K562 (cell line): ENCODE measurements at regions not wholly inside any gene's neighbourhood (a gene's known extent, or its start where the extent isn't known, plus 50 kb on each side); places are given as distances from the start of the nearest gene placed in this dataset.

Experiments used
- ATAC-seq: fragments of 200-7000 bp; cut with Tn5 transposase; 3 replicates; pipeline ENCODE4 v1.9.1; 2020; ENCODE audit warnings: moderate library complexity
- BruUV-seq: library from RNA; stranded (reverse); fragments of 400-500 nt; replicated peaks from 2 replicates; lab custom pipeline; 2021; lab: Mats Ljungman, UMichigan
- CTCF ChIA-PET: fragments of 300-600 bp; formaldehyde crosslinking; extraction: SDS; loops from one replicate; lab custom pipeline; 2021; ENCODE audit warnings: low intra/inter-chr PET ratio; lab: Yijun Ruan, JAX
- POLR2A ChIA-PET: fragments of 300-600, 350-650 bp; sonication (Branson Sonifier 250); formaldehyde crosslinking; extraction: SDS; loops from one replicate; lab custom pipeline; 2021; ENCODE audit warnings: antibody characterized with exemption, inconsistent platforms; lab: Yijun Ruan, JAX
- DNase-seq, 4 experiments: peaks; one replicate each; pipeline versions ENCODE4 v3.0.0 to v3.0.0-alpha.2; 2011 to 2018; ENCODE audit warnings: low spot score in 3 of 4, mixed read lengths in 3 of 4; ENCODE audit errors: extremely low read depth in 1 of 4
- FAIRE-seq: peaks from 2 replicates; lab custom pipeline; 2011; peaks lifted over from hg19 to GRCh38; lab: Jason Lieb, UNC
- H2AFZ ChIP-seq: 2 replicates; pipeline ENCODE4 v1.6.0; 2011; ENCODE audit warnings: low read depth, low read length, control low read depth, inconsistent platforms
- H3K27ac ChIP-seq: fragments of 200-600 bp; 3 replicates; pipeline ENCODE4 v1.8.0; 2011; ENCODE audit warnings: low read depth, mild to moderate bottlenecking, control low read depth, inconsistent platforms, low read length, moderate library complexity, mixed read lengths; ENCODE audit errors: extremely low read depth
- H3K27me3 ChIP-seq, 2 experiments: fragments of 300-600 bp in 1 of 2; 2 replicates in 1 of 2; 3 replicates in 1 of 2; pipeline versions ENCODE4 v1.6.0 to v1.8.0; 2011; ENCODE audit warnings: inconsistent platforms in 2 of 2, low read length in 2 of 2, mild to moderate bottlenecking in 1 of 2, mixed read lengths in 1 of 2, moderate library complexity in 1 of 2; ENCODE audit not compliant: control insufficient read depth in 2 of 2, insufficient read depth in 2 of 2
- H3K36me3 ChIP-seq: fragments of 300-600 bp; 3 replicates; pipeline ENCODE4 v1.8.0; 2011; ENCODE audit warnings: mild to moderate bottlenecking, low read length, inconsistent platforms; ENCODE audit not compliant: control insufficient read depth, insufficient read depth
- H3K4me1 ChIP-seq, 2 experiments: fragments of 200-600 bp in 1 of 2; replicated peaks in 1 of 2; 2 replicates in 1 of 2; 3 replicates in 1 of 2; pipeline versions ENCODE4 v1.5.1 to v1.8.0; 2011; ENCODE audit warnings: inconsistent platforms in 2 of 2, low read length in 2 of 2, mild to moderate bottlenecking in 1 of 2, mixed read lengths in 1 of 2, moderate library complexity in 1 of 2; ENCODE audit not compliant: control insufficient read depth in 2 of 2, insufficient read depth in 2 of 2
- H3K4me2 ChIP-seq: 2 replicates; pipeline ENCODE4 v1.6.1; 2011; ENCODE audit warnings: low read length, control low read depth, inconsistent platforms, mixed read lengths; ENCODE audit not compliant: insufficient read depth
- H3K4me3 ChIP-seq: fragments of 200-600 bp; sonication (generic), shearing (Covaris generic); 2 replicates; pipeline ENCODE4 v1.5.1; 2016; ENCODE audit warnings: control low read depth, inconsistent platforms
- H3K79me2 ChIP-seq: fragments of 200-600 bp; 3 replicates; pipeline ENCODE4 v1.8.0; 2011; ENCODE audit warnings: low read length, inconsistent platforms; ENCODE audit not compliant: control insufficient read depth, insufficient read depth
- H3K9ac ChIP-seq, 2 experiments: 2 replicates each; pipeline versions ENCODE4 v1.6.0 to v1.6.1; 2011; ENCODE audit warnings: low read depth in 2 of 2, low read length in 2 of 2, control low read depth in 1 of 2, inconsistent platforms in 1 of 2, mild to moderate bottlenecking in 1 of 2, mixed read lengths in 1 of 2; ENCODE audit not compliant: insufficient read depth in 1 of 2
- H3K9me1 ChIP-seq: one replicate; pipeline ENCODE4 v1.6.0; 2011; ENCODE audit warnings: inconsistent platforms, mild to moderate bottlenecking, low read length, moderate library complexity; ENCODE audit not compliant: control insufficient read depth, insufficient read depth
- H3K9me3 ChIP-seq: replicated peaks from 2 replicates; pipeline ENCODE4 v1.5.1; 2011; ENCODE audit warnings: low read depth, low read length, inconsistent platforms; ENCODE audit not compliant: control insufficient read depth, insufficient read depth
- H4K20me1 ChIP-seq: replicated peaks from 2 replicates; pipeline ENCODE4 v1.6.1; 2011; ENCODE audit warnings: low read length, inconsistent platforms, mixed read lengths; ENCODE audit not compliant: control insufficient read depth, insufficient read depth
- HES1 ChIP-seq: fragments of 450-650 bp; IDR thresholded peaks from 2 replicates; pipeline ENCODE4 v1.6.1; 2016; ENCODE audit warnings: low read depth, mild to moderate bottlenecking, moderate library complexity
- TAF15 ChIP-seq: fragments of 200-400 bp; formaldehyde crosslinking; IDR thresholded peaks from 2 replicates; pipeline ENCODE4 v1.6.1; 2017; ENCODE audit warnings: mild to moderate bottlenecking, low read depth, low read length, moderate library complexity
- U2AF2 ChIP-seq: fragments of 200-400 bp; formaldehyde crosslinking; optimal IDR thresholded peaks from 2 replicates; pipeline ENCODE3; 2017; ENCODE audit warnings: low read depth, mild to moderate bottlenecking, low read length
- ZNF449 ChIP-seq: fragments of 250-450 bp; sonication (Bioruptor Pico); IDR thresholded peaks from 2 replicates; pipeline ENCODE4 v1.8.0; 2022; ENCODE audit warnings: moderate library complexity, mild to moderate bottlenecking, inconsistent platforms
- ZNF551 ChIP-seq: fragments of 250-450 bp; sonication (Bioruptor Pico); IDR thresholded peaks from 2 replicates; pipeline ENCODE4 v1.5.0; 2021; ENCODE audit warnings: mild to moderate bottlenecking, moderate library complexity
- WGBS: fragments of 100-300 bp; shearing (Covaris generic); methylation state at CpG from one replicate; pipeline ENCODE4 v1.1.6; 2016; ENCODE audit warnings: low coverage, mixed read lengths; ENCODE audit not compliant: insufficient coverage; ENCODE audit errors: missing lambda C conversion rate; 5-methylcytosine and 5-hydroxymethylcytosine counted together
- in situ Hi-C: fragments of 300-500 bp; cut with MboI; formaldehyde crosslinking; loops from 4 replicates; pipeline ENCODE4 v1.15.0; 2018; ENCODE audit warnings: inconsistent platforms, mixed read lengths
- intact Hi-C: fragments of 100-400 bp; cut with micrococcal nuclease; formaldehyde crosslinking; loops from 2 replicates; pipeline ENCODE4 v1.14.2; 2022

GRCh38 chr13:81012031-81012430 is 671.1 kb upstream of the SPRY2 start:
- Histone ChIP-seq H3K4me3 (no peak overlapping the region), H4K20me1 (no peaks in the 10 kb centered on the region), H3K79me2 (no peaks in the 10 kb centered on the region), H3K9ac (no peak overlapping the region), H3K27me3 (no peaks in the 10 kb centered on the region), H3K27ac (no peak overlapping the region), H3K9me3 (no peaks in the 10 kb centered on the region), H3K9me1 (no peaks in the 10 kb centered on the region), H3K4me2 (no peak overlapping the region), H3K4me1 (no peaks in the 10 kb centered on the region), H3K36me3 (no peaks in the 10 kb centered on the region), H2AFZ (no peak overlapping the region)
- ATAC-seq = no peak
- in situ Hi-C loops (no loop called here), intact Hi-C loops (loop anchor here (10.0 kb wide), 1 partner anchor 1457 kb away; no protein-coding TSS in a partner anchor)
- ChIA-PET CTCF (no interaction called here), POLR2A (no interaction called here)
- 0% methylated on average over 3 of the region's 4 CpGs for WGBS
- no peak for FAIRE-seq
- BruUV-seq = no TSS peak
- no peak for TF ChIP-seq U2AF2
- no peak for TF ChIP-seq TAF15
- TF ChIP-seq ZNF449 (CRISPR knock-in tag) = no peak
- no peak for TF ChIP-seq ZNF551
- TF ChIP-seq HES1 = no peak
- DNase-seq = no peak
